Lower leg skin (tissue), 4 donors: ENCODE measurements at regions not wholly inside any gene's neighbourhood (a gene's known extent, or its start where the extent isn't known, plus 50 kb on each side); places are given as distances from the start of the nearest gene placed in this dataset.

Experiments used
- DNase-seq, 2 donors: peaks; one replicate each; pipeline ENCODE4 v3.0.0-alpha.2; 2019; ENCODE audit warnings: low spot score in 2 of 2
- H3K4me3 ChIP-seq: fragments of 200-600 bp; sonication (generic); 2 replicates; pipeline ENCODE4 v1.5.1; 2017; ENCODE audit warnings: mild to moderate bottlenecking, low read depth; ENCODE audit not compliant: poor library complexity, severe bottlenecking
- CTCF ChIP-seq, 3 donors: fragments of 450-650 bp; IDR thresholded peaks; one replicate each; pipeline ENCODE4 v1.5.1; 2016; ENCODE audit warnings: antibody characterized with exemption in 3 of 3, mild to moderate bottlenecking in 3 of 3, moderate library complexity in 2 of 3
- POLR2A ChIP-seq, 2 donors: fragments of 450-650 bp; IDR thresholded peaks; one replicate each; pipeline ENCODE4 v1.6.1; 2016 to 2017; ENCODE audit warnings: antibody characterized with exemption in 2 of 2, mild to moderate bottlenecking in 1 of 2, moderate library complexity in 1 of 2
- WGBS, 2 donors: methylation state at CpG; one replicate each; pipeline ENCODE4 v1.1.5; 2018; 5-methylcytosine and 5-hydroxymethylcytosine counted together
- intact Hi-C: fragments of 100-400 bp; cut with DNase I; formaldehyde crosslinking; loops from one replicate; pipeline ENCODE4 v1.15.0; 2023; ENCODE audit warnings: low total_unique reads

GRCh38 chr4:19038231-19038630 lies 1016.7 kb upstream of the LCORL start:
- intact Hi-C loops, result no loop called here
- H3K4me3 ChIP-seq, result no peak overlapping the region
- TF ChIP-seq CTCF (IDR thresholded peaks at IDR 0.05) (no peak), POLR2A (IDR thresholded peaks at IDR 0.05) (no peak)
- DNase-seq, result no peak

- no peak overlapping the region for H3K4me3 ChIP-seq
- WGBS, 2 donors, result 57 to 65% methylated on average over 2 of the region's 2 CpGs
- TF ChIP-seq POLR2A (IDR thresholded peaks at IDR 0.05) (no peak), CTCF (IDR thresholded peaks at IDR 0.05) (no peak)
- no peak for DNase-seq
- intact Hi-C loops, result no loop called here
Measured at GRCh38 chr4:19033816-19034733, 1012.5 kb upstream of the LCORL start.

GRCh38 chr4:19030536-19030935 lies 1009.0 kb upstream of the LCORL start:
- H3K4me3 ChIP-seq, result no peak overlapping the region
- DNase-seq, result no peak
- TF ChIP-seq CTCF (IDR thresholded peaks at IDR 0.05) (no peak), POLR2A (IDR thresholded peaks at IDR 0.05) (no peak)
- intact Hi-C loops, result no loop called here

GRCh38 chr4:19030048-19030447 lies 1008.5 kb upstream of the LCORL start:
- 18 to 21% methylated on average over 2 of the region's 2 CpGs for WGBS, 2 donors
- no peak for TF ChIP-seq POLR2A (IDR thresholded peaks at IDR 0.05)
- no peak overlapping the region for H3K4me3 ChIP-seq
- DNase-seq, result no peak
- intact Hi-C loops, result no loop called here

GRCh38 chr4:19026281-19026680 lies 1004.7 kb upstream of the LCORL start:
- TF ChIP-seq POLR2A (IDR thresholded peaks at IDR 0.05) (no peak), CTCF (IDR thresholded peaks at IDR 0.05) (no peak)
- H3K4me3 ChIP-seq, result no peak overlapping the region
- DNase-seq, result no peak
- intact Hi-C loops, result no loop called here
- WGBS, 2 donors, result 31 to 45% methylated on average over 1 of the region's 1 CpG

GRCh38 chr4:19025031-19025430 lies 1003.5 kb upstream of the LCORL start:
- intact Hi-C loops, result no loop called here
- 27 to 37% methylated on average over 2 of the region's 2 CpGs for WGBS, 2 donors
- DNase-seq, result no peak
- no peak for TF ChIP-seq CTCF (IDR thresholded peaks at IDR 0.05)
- TF ChIP-seq POLR2A (IDR thresholded peaks at IDR 0.05), result no peak
- H3K4me3 ChIP-seq, result no peak overlapping the region
